Vagina (tissue), 2 donors: ENCODE measurements at regions not wholly inside any gene's neighbourhood (a gene's known extent, or its start where the extent isn't known, plus 50 kb on each side); places are given as distances from the start of the nearest gene placed in this dataset.

Experiments
- POLR2A ChIP-seq, 2 donors: fragments of 450-650 bp; IDR thresholded peaks; one replicate each; pipeline ENCODE4 v1.6.1; 2017; ENCODE audit warnings: antibody characterized with exemption in 2 of 2, mild to moderate bottlenecking in 2 of 2, moderate library complexity in 2 of 2
- POLR2AphosphoS5 ChIP-seq, 2 donors: sonication (generic); formaldehyde crosslinking; IDR thresholded peaks; one replicate each; pipeline ENCODE4 v1.9.0; 2017; ENCODE audit warnings: antibody characterized with exemption in 2 of 2, mild to moderate bottlenecking in 2 of 2, low read depth in 1 of 2; ENCODE audit not compliant: insufficient read depth in 1 of 2
- TF ChIP-seq, protein P1 (sequence below), 3 experiments: fragments of 450-650 bp in 2 of 3; fragments of 200-600 bp in 1 of 3; sonication (generic) in 1 of 3; IDR thresholded peaks; one replicate each; pipeline ENCODE4 v1.5.1; 2017 to 2019; ENCODE audit warnings: antibody characterized with exemption in 3 of 3, mild to moderate bottlenecking in 2 of 3, moderate library complexity in 2 of 3

DNA sequence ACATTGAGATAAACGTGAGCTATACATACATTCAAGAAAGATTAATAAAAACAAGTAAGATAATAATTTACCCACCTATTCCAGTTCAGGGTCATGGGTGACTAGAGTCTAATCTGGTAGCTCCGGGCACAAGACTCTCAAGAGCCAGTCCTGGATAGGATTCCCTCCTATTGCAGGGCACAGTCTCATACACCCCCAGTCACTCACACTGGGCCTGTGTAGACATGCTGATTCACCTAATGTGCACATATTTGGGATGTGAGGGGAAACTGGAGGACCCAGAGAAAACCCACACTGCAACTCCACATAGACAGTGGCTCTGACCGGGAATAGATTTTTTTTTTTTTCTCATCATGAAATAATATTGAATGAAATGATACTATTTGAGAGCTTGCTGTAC, 81.5 kb upstream of the THUMPD2 start:
- TF ChIP-seq, protein P1, sequence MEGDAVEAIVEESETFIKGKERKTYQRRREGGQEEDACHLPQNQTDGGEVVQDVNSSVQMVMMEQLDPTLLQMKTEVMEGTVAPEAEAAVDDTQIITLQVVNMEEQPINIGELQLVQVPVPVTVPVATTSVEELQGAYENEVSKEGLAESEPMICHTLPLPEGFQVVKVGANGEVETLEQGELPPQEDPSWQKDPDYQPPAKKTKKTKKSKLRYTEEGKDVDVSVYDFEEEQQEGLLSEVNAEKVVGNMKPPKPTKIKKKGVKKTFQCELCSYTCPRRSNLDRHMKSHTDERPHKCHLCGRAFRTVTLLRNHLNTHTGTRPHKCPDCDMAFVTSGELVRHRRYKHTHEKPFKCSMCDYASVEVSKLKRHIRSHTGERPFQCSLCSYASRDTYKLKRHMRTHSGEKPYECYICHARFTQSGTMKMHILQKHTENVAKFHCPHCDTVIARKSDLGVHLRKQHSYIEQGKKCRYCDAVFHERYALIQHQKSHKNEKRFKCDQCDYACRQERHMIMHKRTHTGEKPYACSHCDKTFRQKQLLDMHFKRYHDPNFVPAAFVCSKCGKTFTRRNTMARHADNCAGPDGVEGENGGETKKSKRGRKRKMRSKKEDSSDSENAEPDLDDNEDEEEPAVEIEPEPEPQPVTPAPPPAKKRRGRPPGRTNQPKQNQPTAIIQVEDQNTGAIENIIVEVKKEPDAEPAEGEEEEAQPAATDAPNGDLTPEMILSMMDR (IDR thresholded peaks at IDR 0.05) = no peak
- TF ChIP-seq POLR2AphosphoS5 (IDR thresholded peaks at IDR 0.05; ENCODE audit: insufficient read depth in 1 of 2, low read depth in 1 of 2) (no peak), POLR2A (IDR thresholded peaks at IDR 0.05) (no peak)
